ENCODE measurements at regions not wholly inside any gene's neighbourhood (a gene's known extent, or its start where the extent isn't known, plus 50 kb on each side); places are given as distances from the start of the nearest gene placed in this dataset.

- no peak for TF ChIP-seq POLR2A (IDR thresholded peaks at IDR 0.05)
- no peak for TF ChIP-seq CTCF (IDR thresholded peaks at IDR 0.05)
Measured at GRCh38 chr9:30198463-30199309, 2185.8 kb upstream of the ACO1 start.
